Ishikawa (cell line): ENCODE measurements at regions not wholly inside any gene's neighbourhood (a gene's known extent, or its start where the extent isn't known, plus 50 kb on each side); places are given as distances from the start of the nearest gene placed in this dataset.

Experiments used
- CEBPB ChIP-seq: IDR thresholded peaks from 2 replicates; pipeline ENCODE4 v1.6.1; 2012
- CREB1 ChIP-seq: IDR thresholded peaks from 2 replicates; pipeline ENCODE4 v1.6.1; 2012; ENCODE audit warnings: low read depth
- EGR1 ChIP-seq: IDR thresholded peaks from 2 replicates; pipeline ENCODE4 v1.6.1; 2012
- EP300 ChIP-seq: IDR thresholded peaks from 2 replicates; pipeline ENCODE4 v1.6.1; 2012; ENCODE audit warnings: borderline replicate concordance
- FOXM1 ChIP-seq: IDR thresholded peaks from 2 replicates; pipeline ENCODE4 v1.6.1; 2012; ENCODE audit warnings: low read depth, borderline replicate concordance
- NFIC ChIP-seq: IDR thresholded peaks from 2 replicates; pipeline ENCODE4 v1.6.1; 2012
- RAD21 ChIP-seq: IDR thresholded peaks from 2 replicates; pipeline ENCODE4 v1.6.1; 2012; ENCODE audit warnings: low read depth
- TAF1 ChIP-seq: IDR thresholded peaks from 2 replicates; pipeline ENCODE4 v1.6.1; 2012; ENCODE audit warnings: low read depth, mild to moderate bottlenecking
- TCF12 ChIP-seq: IDR thresholded peaks from 2 replicates; pipeline ENCODE4 v1.6.1; 2012; ENCODE audit warnings: low read depth
- TEAD4 ChIP-seq: IDR thresholded peaks from 2 replicates; pipeline ENCODE4 v1.6.1; 2012
- YY1 ChIP-seq: IDR thresholded peaks from 2 replicates; pipeline ENCODE4 v1.6.1; 2012; ENCODE audit warnings: low read depth
- ZBTB7A ChIP-seq: IDR thresholded peaks from 2 replicates; pipeline ENCODE4 v1.6.1; 2012; ENCODE audit warnings: low read depth
- TF ChIP-seq, protein P1 (sequence below): IDR thresholded peaks from 2 replicates; pipeline ENCODE4 v1.6.1; 2012
- TF ChIP-seq, protein P2 (sequence below): IDR thresholded peaks from 2 replicates; pipeline ENCODE4 v1.6.1; 2012; ENCODE audit warnings: low read depth, mild to moderate bottlenecking
- TF ChIP-seq, protein P3 (sequence below): IDR thresholded peaks from 2 replicates; pipeline ENCODE4 v1.6.1; 2012

- TF ChIP-seq, protein P1, sequence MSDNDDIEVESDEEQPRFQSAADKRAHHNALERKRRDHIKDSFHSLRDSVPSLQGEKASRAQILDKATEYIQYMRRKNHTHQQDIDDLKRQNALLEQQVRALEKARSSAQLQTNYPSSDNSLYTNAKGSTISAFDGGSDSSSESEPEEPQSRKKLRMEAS: no peak
- no peak for TF ChIP-seq EGR1
- TF ChIP-seq CREB1: no peak
- TF ChIP-seq RAD21: no peak
- TF ChIP-seq CEBPB: no peak
- TF ChIP-seq, protein P2, sequence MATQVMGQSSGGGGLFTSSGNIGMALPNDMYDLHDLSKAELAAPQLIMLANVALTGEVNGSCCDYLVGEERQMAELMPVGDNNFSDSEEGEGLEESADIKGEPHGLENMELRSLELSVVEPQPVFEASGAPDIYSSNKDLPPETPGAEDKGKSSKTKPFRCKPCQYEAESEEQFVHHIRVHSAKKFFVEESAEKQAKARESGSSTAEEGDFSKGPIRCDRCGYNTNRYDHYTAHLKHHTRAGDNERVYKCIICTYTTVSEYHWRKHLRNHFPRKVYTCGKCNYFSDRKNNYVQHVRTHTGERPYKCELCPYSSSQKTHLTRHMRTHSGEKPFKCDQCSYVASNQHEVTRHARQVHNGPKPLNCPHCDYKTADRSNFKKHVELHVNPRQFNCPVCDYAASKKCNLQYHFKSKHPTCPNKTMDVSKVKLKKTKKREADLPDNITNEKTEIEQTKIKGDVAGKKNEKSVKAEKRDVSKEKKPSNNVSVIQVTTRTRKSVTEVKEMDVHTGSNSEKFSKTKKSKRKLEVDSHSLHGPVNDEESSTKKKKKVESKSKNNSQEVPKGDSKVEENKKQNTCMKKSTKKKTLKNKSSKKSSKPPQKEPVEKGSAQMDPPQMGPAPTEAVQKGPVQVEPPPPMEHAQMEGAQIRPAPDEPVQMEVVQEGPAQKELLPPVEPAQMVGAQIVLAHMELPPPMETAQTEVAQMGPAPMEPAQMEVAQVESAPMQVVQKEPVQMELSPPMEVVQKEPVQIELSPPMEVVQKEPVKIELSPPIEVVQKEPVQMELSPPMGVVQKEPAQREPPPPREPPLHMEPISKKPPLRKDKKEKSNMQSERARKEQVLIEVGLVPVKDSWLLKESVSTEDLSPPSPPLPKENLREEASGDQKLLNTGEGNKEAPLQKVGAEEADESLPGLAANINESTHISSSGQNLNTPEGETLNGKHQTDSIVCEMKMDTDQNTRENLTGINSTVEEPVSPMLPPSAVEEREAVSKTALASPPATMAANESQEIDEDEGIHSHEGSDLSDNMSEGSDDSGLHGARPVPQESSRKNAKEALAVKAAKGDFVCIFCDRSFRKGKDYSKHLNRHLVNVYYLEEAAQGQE: no peak
- TF ChIP-seq, protein P3, sequence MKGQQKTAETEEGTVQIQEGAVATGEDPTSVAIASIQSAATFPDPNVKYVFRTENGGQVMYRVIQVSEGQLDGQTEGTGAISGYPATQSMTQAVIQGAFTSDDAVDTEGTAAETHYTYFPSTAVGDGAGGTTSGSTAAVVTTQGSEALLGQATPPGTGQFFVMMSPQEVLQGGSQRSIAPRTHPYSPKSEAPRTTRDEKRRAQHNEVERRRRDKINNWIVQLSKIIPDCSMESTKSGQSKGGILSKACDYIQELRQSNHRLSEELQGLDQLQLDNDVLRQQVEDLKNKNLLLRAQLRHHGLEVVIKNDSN: no peak
- TF ChIP-seq FOXM1: no peak
- TF ChIP-seq ZBTB7A: no peak
- no peak for TF ChIP-seq EP300
- no peak for TF ChIP-seq TEAD4
- TF ChIP-seq YY1: no peak
- no peak for TF ChIP-seq TAF1
- no peak for TF ChIP-seq NFIC
- no peak for TF ChIP-seq TCF12
Measured at GRCh38 chr5:18789218-18789998, 1155.1 kb downstream of the TAF11L14 start.

DNA sequence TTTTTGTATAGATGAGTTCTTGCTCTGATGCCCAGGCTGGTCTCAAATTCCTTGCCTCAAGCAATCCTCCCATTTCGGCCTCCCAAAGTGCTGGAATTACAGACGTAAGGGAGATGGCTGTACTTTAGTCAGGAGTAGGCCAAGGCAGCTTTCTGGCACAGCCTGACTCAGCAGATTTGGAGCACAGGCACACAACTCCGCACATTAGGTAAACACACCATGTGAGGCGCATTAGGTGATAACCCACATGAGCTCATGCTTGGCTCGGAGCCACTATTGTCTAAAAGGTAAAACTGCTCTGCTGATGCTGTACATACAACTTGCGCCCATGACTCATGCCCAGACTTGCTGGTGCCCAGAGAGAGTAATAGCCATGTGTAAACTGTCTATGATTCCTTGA lies 1157.9 kb downstream of the TAF11L14 start:
- no peak for TF ChIP-seq TEAD4
- TF ChIP-seq, protein P2: no peak
- no peak for TF ChIP-seq ZBTB7A
- TF ChIP-seq EP300: no peak
- TF ChIP-seq, protein P3: peak; percentile 46; the same call in 1 of the 2 replicates
- TF ChIP-seq RAD21: no peak
- TF ChIP-seq CEBPB: no peak
- TF ChIP-seq EGR1: no peak
- no peak for TF ChIP-seq CREB1
- no peak for TF ChIP-seq YY1
- TF ChIP-seq FOXM1: no peak
- TF ChIP-seq TAF1: no peak
- TF ChIP-seq TCF12: no peak
- TF ChIP-seq NFIC: peak; percentile 78
- TF ChIP-seq, protein P1: no peak

GRCh38 chr5:18797222-18797621 lies 1163.0 kb downstream of the TAF11L14 start:
- no peak for TF ChIP-seq TAF1
- TF ChIP-seq CEBPB: no peak
- TF ChIP-seq NFIC: no peak
- no peak for TF ChIP-seq RAD21
- no peak for TF ChIP-seq EGR1
- TF ChIP-seq YY1: no peak
- TF ChIP-seq TEAD4: no peak
- TF ChIP-seq, protein P3: no peak
- no peak for TF ChIP-seq EP300
- TF ChIP-seq, protein P2: no peak
- TF ChIP-seq ZBTB7A: no peak
- TF ChIP-seq, protein P1: no peak
- TF ChIP-seq FOXM1: no peak

GRCh38 chr5:18798058-18798457 lies 1163.8 kb downstream of the TAF11L14 start:
- TF ChIP-seq, protein P2: no peak
- TF ChIP-seq TCF12: no peak
